HG03095 (cell line): ENCODE measurements at regions not wholly inside any gene's neighbourhood (a gene's known extent, or its start where the extent isn't known, plus 50 kb on each side); places are given as distances from the start of the nearest gene placed in this dataset.
"Not testable (repeated sequence)": the region's sequence is repeated elsewhere in the genome, so short reads cannot be mapped to it uniquely, and the experiment has no call there.

ENCODE experiments used
- ATAC-seq: cut with Tn5 transposase; IDR thresholded peaks from one replicate; pipeline ENCODE4 v1.9.1; 2021; ENCODE audit warnings: moderate library complexity; ENCODE audit not compliant: unreplicated experiment

- ATAC-seq = no peak
Observed at GRCh38 chr1:8230292-8230621, 87.7 kb upstream of the SLC45A1 start.

- ATAC-seq = no peak
Observed at GRCh38 chr1:8228253-8228652, 89.7 kb upstream of the SLC45A1 start.

- not testable (repeated sequence) for ATAC-seq
Observed at GRCh38 chr1:8227674-8228073, 90.2 kb upstream of the SLC45A1 start.

GRCh38 chr1:8226747-8227146 is 91.2 kb upstream of the SLC45A1 start:
- no peak for ATAC-seq

GRCh38 chr1:8226024-8226423 is 91.9 kb upstream of the SLC45A1 start:
- not testable (repeated sequence) for ATAC-seq

GRCh38 chr1:8223526-8223925 is 94.4 kb upstream of the SLC45A1 start:
- ATAC-seq = no peak

- no peak for ATAC-seq
Observed at GRCh38 chr1:8222789-8223188, 95.1 kb upstream of the SLC45A1 start.

GRCh38 chr1:8219530-8219929 is 98.4 kb upstream of the SLC45A1 start:
- no peak for ATAC-seq

- no peak for ATAC-seq
Observed at GRCh38 chr1:8218351-8219092, 99.4 kb upstream of the SLC45A1 start.

GRCh38 chr1:8217809-8218208 is 100.1 kb upstream of the SLC45A1 start:
- ATAC-seq = no peak

GRCh38 chr1:8217011-8217711 is 100.8 kb upstream of the SLC45A1 start:
- no peak for ATAC-seq

- no peak for ATAC-seq
Observed at GRCh38 chr1:8216005-8216404, 101.9 kb upstream of the SLC45A1 start.

GRCh38 chr1:8214501-8215173 is 103.3 kb upstream of the SLC45A1 start:
- ATAC-seq = no peak

- ATAC-seq = no peak
Observed at GRCh38 chr1:8213676-8214075, 104.2 kb upstream of the SLC45A1 start.

- ATAC-seq = no peak
Observed at GRCh38 chr1:8213136-8213535, 104.8 kb upstream of the SLC45A1 start.

GRCh38 chr1:8212580-8213031 is 105.3 kb upstream of the SLC45A1 start:
- ATAC-seq = no peak

- ATAC-seq = no peak
Observed at GRCh38 chr1:8211883-8212579, 105.9 kb upstream of the SLC45A1 start.

- no peak for ATAC-seq
Observed at GRCh38 chr1:8211251-8211882, 106.5 kb upstream of the SLC45A1 start.

GRCh38 chr1:8207202-8207601 is 110.7 kb upstream of the SLC45A1 start:
- ATAC-seq = no peak

- ATAC-seq = no peak
Observed at GRCh38 chr1:8206391-8206790, 111.5 kb upstream of the SLC45A1 start.

GRCh38 chr1:8205771-8206170 is 112.1 kb upstream of the SLC45A1 start:
- ATAC-seq = no peak
